Memory B cell (primary cell): ENCODE measurements at regions not wholly inside any gene's neighbourhood (a gene's known extent, or its start where the extent isn't known, plus 50 kb on each side); places are given as distances from the start of the nearest gene placed in this dataset.
A peak's percentile ranks its signal among the peaks of the same experiment; 100 is the strongest.

Experiments used
- ATAC-seq: fragments of 150-1000 bp; cut with Tn5 transposase; 2 replicates; pipeline ENCODE4 v1.10.0; 2021; ENCODE audit warnings: low read depth, mild to moderate bottlenecking, moderate library complexity
- DNase-seq, 2 donors: peaks; one replicate each; pipeline ENCODE4 v3.0.0; 2022; ENCODE audit warnings: low spot score in 2 of 2
- H3K27ac Mint-ChIP-seq: one replicate; pipeline ENCODE4 v1.8.0; 2022; ENCODE audit warnings: mild to moderate bottlenecking, moderate library complexity, mixed read lengths
- H3K27me3 Mint-ChIP-seq: one replicate; pipeline ENCODE4 v1.8.0; 2022; ENCODE audit warnings: mixed read lengths
- H3K36me3 Mint-ChIP-seq: one replicate; pipeline ENCODE4 v1.8.0; 2022; ENCODE audit warnings: mild to moderate bottlenecking, mixed read lengths
- H3K4me1 Mint-ChIP-seq: one replicate; pipeline ENCODE4 v1.8.0; 2022; ENCODE audit warnings: mixed read lengths
- H3K4me3 Mint-ChIP-seq: one replicate; pipeline ENCODE4 v1.8.0; 2022; ENCODE audit warnings: mild to moderate bottlenecking, moderate library complexity, mixed read lengths
- H3K9me3 Mint-ChIP-seq: one replicate; pipeline ENCODE4 v1.8.0; 2022; ENCODE audit warnings: mixed read lengths

DNA sequence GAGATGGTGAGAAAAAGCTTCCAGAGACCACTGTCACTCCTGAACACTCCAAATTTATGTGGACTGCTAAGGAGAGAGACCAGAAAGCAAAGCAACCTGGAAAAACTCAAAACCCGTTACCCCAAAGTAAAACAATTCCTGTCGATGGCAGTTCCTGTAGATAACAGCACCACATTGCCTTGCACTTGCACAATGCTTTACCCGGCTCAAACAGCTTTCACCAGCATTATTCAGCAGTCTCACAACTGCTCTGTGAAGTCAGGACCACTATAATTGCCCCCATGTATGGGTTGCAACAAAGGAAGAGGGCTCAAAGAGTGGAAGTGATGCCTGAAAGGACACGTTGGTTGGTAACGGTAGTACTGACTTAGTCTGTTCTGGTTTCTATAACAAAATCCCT lies 234.8 kb downstream of the BCOR start:
- no peak overlapping the region for H3K27ac Mint-ChIP-seq
- H3K4me3 Mint-ChIP-seq = no peak overlapping the region
- ATAC-seq (no peak), DNase-seq (no peak)
- no peaks in the 10 kb centered on the region for H3K36me3 Mint-ChIP-seq
- H3K4me1 Mint-ChIP-seq = peaks cover 8% of the 10 kb centered on the region
- H3K9me3 Mint-ChIP-seq = no peaks in the 10 kb centered on the region
- no peaks in the 10 kb centered on the region for H3K27me3 Mint-ChIP-seq

DNA sequence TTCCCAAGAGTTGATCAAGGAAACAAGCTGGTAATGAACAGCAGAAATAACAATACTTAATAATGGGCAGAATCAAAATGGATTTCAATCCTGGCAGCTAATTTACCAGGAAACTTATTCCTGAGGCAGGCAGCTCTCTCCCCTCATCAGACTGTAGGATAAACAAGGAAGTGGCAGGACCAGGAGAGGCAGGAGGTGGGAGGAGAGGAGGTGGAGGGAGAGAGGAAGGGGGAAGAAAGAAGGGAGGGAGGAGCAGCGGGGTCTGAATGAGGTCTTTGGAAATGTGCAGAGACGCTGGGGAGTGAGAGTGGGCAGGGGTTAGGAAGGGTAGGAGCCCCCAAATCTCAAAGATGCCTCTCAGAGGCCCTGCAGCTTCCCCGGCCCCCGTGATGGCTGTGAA lies 231.5 kb downstream of the BCOR start:
- no peaks in the 10 kb centered on the region for H3K4me1 Mint-ChIP-seq
- ATAC-seq = no peak

DNA sequence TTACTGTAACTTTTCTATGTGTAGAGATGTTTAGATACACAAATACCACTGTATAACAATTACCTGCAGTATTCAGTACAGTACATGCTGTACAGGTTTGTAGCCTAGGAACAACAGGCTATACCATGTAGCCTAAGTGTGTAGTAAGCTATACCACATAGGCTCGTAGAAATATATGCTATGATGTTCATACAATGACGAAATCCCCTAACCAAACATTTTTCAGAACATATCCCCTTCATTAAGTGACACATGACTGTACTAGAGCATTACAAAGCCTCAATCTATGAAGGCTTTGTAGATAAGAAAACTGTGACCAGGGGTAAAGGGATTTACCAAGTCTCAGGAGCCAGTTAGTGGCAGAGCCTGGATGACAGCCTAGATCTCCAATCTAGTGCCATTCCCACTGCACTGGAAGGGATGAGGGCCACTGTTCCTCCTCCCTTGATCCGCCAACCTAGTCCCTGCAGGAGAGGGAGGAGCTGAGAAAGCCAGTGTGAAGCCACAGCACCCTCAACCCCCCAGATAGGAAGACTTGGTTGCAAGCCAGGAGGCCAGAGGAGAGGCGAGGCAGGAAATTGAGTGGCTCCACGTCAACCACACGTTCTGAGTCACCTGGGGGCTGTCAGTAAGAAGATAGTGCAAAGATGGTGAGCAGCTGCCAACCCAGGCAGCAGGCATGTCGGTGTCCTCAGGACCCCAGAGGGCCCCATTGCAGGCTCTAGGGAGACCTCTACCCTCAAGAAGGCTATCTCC lies 227.7 kb downstream of the BCOR start:
- H3K27me3 Mint-ChIP-seq = peaks cover 4% of the 10 kb centered on the region
- no peaks in the 10 kb centered on the region for H3K9me3 Mint-ChIP-seq
- ATAC-seq (no peak), DNase-seq (no peak)
- no peaks in the 10 kb centered on the region for H3K4me1 Mint-ChIP-seq
- H3K27ac Mint-ChIP-seq = no peak overlapping the region
- no peak overlapping the region for H3K4me3 Mint-ChIP-seq
- H3K36me3 Mint-ChIP-seq = no peaks in the 10 kb centered on the region

More for the DNA sequence above, 231.5 kb downstream of the BCOR start:
- Mint-ChIP-seq H3K27me3 (peaks cover 2% of the 10 kb centered on the region), H3K4me3 (no peak overlapping the region), H3K27ac (no peak overlapping the region), H3K9me3 (no peaks in the 10 kb centered on the region), H3K36me3 (no peaks in the 10 kb centered on the region)
- no peak for DNase-seq

DNA sequence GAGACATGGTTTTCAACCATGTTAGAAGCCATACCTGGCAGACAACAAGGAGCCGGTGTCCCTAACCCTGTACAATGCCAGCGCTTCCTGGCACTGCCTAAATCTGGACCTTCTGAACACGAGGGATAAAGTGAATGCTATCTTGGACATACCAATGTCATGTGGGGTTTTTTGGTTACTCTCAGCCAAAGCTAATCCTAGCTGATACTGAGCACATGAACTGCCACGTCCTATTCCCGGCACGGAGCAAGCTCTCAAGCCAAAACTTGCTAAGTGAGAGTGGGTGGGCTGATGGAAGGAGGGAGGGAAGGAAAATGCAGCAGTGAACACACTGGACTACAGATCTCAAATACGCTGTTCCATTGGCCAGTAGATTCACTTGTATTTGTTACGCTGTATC lies 226.1 kb downstream of the BCOR start:
- DNase-seq (no peak), ATAC-seq (no peak)
- Mint-ChIP-seq H3K9me3 (no peaks in the 10 kb centered on the region), H3K4me1 (no peaks in the 10 kb centered on the region), H3K36me3 (no peaks in the 10 kb centered on the region), H3K27me3 (peaks cover 7% of the 10 kb centered on the region), H3K27ac (no peak overlapping the region), H3K4me3 (no peak overlapping the region)

DNA sequence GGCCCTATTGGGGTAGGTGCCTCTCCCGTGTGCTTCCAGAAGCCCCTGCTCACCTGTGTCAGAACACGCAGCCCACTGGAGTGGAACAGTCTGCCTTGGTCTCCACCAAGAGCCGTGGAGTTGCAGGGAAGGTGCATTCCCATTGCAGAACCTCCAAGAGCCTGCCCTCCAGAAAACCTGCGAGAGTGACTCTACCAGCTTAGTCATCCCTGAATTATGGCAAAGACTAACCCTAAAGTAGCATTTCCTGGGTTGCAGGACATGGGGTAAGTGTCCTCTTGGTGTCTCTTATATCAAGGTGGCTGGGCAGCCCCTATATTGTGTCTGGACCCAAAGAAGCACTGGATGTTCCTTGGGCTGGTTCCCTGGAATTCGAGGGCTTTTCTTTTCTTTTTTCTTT lies 224.6 kb downstream of the BCOR start:
- no peaks in the 10 kb centered on the region for H3K36me3 Mint-ChIP-seq
- no peak overlapping the region for H3K27ac Mint-ChIP-seq
- H3K9me3 Mint-ChIP-seq = no peaks in the 10 kb centered on the region
- peaks cover 7% of the 10 kb centered on the region for H3K27me3 Mint-ChIP-seq
- H3K4me3 Mint-ChIP-seq = no peak overlapping the region
- DNase-seq (no peak), ATAC-seq (no peak)
- H3K4me1 Mint-ChIP-seq = no peaks in the 10 kb centered on the region

DNA sequence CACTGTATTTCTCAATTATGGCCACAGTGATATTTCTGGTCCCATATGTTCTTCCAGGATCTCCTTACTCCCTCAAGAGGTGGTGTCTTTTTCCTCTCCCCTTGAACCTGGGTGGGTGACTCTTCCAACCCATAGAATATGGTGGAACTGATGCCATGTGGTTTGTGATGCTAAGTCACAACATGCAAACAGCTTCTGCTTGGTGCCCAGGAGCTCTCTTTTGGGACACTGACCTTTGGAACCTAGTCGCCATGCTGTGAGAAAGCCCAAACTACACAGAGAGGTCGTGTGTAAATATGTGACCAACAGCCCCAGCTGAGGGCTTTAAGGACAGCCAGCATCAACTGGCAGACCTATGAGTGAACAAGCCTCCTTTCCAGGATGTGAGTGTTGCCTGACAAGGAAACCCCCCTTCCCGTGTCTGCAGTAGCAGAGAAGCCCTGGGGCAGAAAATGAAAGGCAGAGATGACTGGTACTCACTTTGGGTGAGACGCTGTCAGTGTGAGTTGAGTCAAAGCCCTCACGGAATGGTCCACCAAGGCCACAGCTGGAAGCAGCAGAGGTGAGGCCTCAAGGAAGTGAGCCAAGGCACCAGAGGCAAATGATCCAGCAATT lies 223.4 kb downstream of the BCOR start:
- Mint-ChIP-seq H3K36me3 (no peaks in the 10 kb centered on the region), H3K4me3 (no peak overlapping the region), H3K27ac (no peak overlapping the region), H3K27me3 (peaks cover 5% of the 10 kb centered on the region), H3K9me3 (no peaks in the 10 kb centered on the region), H3K4me1 (no peaks in the 10 kb centered on the region)
- ATAC-seq (no peak), DNase-seq (no peak)

DNA sequence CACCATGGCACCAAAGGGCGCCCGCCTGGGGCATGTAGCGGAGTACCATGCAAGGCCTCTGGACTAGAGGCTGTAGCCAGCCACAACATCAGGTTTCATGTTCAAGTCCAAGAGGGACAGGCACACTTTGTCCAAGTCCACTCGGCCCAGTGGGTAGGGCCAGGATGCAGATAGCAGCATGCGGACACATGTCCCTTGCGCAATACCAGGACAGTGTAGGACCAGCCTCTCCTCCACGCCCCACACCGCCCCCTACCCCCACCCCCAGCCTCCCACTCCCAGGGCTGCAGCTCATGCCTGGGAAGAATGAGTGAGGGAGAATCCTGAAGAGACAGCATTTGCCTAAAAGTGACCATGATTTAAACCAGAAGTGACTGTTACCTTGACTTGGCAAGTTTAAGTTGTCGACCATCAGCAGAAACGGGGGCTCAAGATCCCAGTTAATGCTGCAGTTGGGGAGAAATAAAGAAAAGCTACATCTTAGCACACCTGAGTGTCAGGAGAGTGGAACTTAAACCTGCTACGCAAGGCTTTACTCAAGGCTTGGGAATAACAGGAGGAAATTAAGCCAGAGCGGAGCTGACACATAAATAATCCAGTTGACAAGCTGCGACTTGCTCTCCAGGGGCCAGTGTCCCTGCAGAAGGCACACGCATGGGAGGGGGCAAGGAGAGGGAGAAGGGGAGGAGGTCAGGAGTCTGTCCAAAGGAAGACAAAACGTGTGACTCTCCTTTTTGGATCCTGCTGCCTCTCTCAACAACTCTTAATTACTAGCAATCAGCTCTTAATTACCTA lies 221.7 kb downstream of the BCOR start:
- no peaks in the 10 kb centered on the region for H3K36me3 Mint-ChIP-seq
- ATAC-seq (no peak), DNase-seq (no peak)
- H3K27ac Mint-ChIP-seq = no peak overlapping the region
- no peak overlapping the region for H3K4me3 Mint-ChIP-seq
- H3K4me1 Mint-ChIP-seq = no peaks in the 10 kb centered on the region
- H3K27me3 Mint-ChIP-seq = peaks cover 5% of the 10 kb centered on the region
- no peaks in the 10 kb centered on the region for H3K9me3 Mint-ChIP-seq

DNA sequence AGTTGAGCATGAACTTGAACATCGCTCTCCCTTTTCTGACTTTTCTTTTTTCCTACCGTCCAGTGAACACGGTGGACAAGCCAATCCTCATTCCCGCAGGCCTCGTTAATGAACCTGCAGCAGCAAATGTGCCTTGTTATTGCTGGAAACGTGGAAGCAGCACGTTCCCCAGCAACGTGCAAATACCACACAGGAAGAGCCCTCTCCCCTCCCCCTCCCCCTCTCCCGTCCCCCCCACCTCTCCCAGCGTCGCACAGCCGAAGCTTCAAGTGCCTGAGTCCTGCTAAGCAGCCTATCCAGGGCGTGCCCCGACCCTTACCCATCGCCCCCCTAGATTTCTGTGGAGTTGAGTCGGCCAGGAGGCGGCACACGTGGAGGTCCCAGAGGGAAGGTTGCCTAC lies 219.9 kb downstream of the BCOR start:
- DNase-seq (no peak), ATAC-seq (no peak)
- Mint-ChIP-seq H3K27me3 (peaks cover 4% of the 10 kb centered on the region), H3K4me3 (no peak overlapping the region), H3K4me1 (no peaks in the 10 kb centered on the region), H3K27ac (no peak overlapping the region), H3K9me3 (no peaks in the 10 kb centered on the region), H3K36me3 (no peaks in the 10 kb centered on the region)

DNA sequence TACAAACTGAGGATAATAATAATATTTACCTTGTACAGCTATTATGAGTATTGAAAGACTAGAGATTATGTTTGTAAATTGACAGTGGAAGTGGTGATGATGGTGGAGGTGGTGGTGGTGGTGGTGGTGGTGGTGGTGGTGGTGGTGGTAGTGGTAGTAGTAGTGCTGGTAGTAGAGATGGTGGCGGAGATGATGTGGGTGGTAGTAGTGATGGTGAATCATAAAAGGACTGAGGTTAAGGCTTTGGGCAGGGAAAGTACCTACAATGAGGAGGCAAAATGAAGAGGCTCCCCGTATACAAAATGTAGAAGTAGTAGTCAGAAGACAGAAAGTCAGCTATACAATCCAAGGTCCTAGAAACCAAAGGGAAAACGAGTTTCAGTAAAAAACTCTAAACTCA lies 214.1 kb downstream of the BCOR start:
- Mint-ChIP-seq H3K27me3 (no peaks in the 10 kb centered on the region), H3K27ac (no peak overlapping the region), H3K4me3 (no peak overlapping the region), H3K36me3 (no peaks in the 10 kb centered on the region), H3K9me3 (no peaks in the 10 kb centered on the region), H3K4me1 (no peaks in the 10 kb centered on the region)
- ATAC-seq (no peak), DNase-seq (no peak)

DNA sequence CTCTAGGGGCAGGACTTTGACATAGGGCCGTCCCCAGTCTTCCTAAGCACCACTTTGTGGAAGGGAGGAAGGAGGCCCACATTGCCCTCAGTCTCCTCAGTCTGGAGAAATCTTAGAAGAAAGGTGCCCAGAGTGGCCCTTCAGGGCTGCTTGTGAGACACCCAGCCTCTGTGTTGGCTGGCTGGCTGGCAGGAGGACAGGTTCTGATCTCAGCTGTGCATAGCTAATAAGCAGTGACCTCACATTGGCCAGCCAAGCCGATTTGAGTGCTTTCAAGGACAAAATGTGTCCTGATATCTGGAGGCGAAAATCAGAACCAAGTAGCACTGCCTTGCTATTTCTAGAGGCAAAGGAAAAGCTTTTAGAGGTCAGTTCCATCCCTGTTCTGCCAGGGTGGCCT lies 211.5 kb downstream of the BCOR start:
- no peaks in the 10 kb centered on the region for H3K27me3 Mint-ChIP-seq
- H3K36me3 Mint-ChIP-seq = no peaks in the 10 kb centered on the region
- H3K27ac Mint-ChIP-seq = no peak overlapping the region
- H3K4me1 Mint-ChIP-seq = peaks cover under 1% of the 10 kb centered on the region
- H3K9me3 Mint-ChIP-seq = no peaks in the 10 kb centered on the region
- DNase-seq (no peak), ATAC-seq (no peak)
- H3K4me3 Mint-ChIP-seq = no peak overlapping the region

DNA sequence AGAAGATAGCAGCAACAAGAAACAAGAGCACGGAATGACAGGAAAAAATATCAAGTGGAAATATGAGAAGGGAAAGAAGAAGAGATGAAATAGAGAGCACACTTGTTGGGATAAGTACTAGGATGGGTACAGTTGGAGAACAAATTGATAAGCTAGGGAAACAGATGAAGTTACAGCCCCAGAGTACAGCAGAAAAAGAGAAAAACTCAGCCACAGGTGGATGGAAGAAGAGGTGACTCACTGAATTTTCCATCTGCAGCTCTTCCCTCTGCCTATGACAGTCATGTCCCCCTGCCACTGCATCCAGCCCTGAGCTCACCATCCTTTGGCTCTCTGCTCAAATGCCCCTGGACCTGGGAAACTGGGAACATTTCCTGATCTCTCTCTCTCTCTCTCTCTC lies 209.0 kb downstream of the BCOR start:
- Mint-ChIP-seq H3K27ac (no peak overlapping the region), H3K4me3 (no peak overlapping the region), H3K27me3 (no peaks in the 10 kb centered on the region), H3K36me3 (no peaks in the 10 kb centered on the region), H3K9me3 (no peaks in the 10 kb centered on the region), H3K4me1 (peaks cover 9% of the 10 kb centered on the region)
- DNase-seq = no peak
- no peak for ATAC-seq

DNA sequence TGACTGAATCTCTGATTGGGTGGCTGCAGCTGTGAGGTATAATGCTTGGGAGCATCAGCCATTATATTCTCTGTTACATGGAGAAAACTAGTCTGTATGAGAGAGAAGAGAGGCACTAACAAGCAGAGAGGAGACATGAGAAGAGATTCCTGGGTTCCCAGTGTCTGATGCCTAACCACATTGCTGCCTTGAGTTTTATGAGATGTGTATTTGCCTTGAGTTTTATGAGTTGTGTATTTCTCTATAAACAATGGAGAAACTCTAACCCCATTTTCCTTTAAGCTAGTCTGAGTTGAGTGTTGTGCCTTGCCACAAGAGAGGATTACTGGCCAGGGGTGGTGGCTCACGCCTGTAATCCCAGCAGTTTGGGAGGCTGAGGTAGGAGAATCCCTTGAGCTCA lies 208.1 kb downstream of the BCOR start:
- Mint-ChIP-seq H3K4me3 (no peak overlapping the region), H3K36me3 (no peaks in the 10 kb centered on the region), H3K27ac (no peak overlapping the region), H3K9me3 (no peaks in the 10 kb centered on the region), H3K4me1 (peaks cover 9% of the 10 kb centered on the region), H3K27me3 (no peaks in the 10 kb centered on the region)
- DNase-seq = no peak
- no peak for ATAC-seq

DNA sequence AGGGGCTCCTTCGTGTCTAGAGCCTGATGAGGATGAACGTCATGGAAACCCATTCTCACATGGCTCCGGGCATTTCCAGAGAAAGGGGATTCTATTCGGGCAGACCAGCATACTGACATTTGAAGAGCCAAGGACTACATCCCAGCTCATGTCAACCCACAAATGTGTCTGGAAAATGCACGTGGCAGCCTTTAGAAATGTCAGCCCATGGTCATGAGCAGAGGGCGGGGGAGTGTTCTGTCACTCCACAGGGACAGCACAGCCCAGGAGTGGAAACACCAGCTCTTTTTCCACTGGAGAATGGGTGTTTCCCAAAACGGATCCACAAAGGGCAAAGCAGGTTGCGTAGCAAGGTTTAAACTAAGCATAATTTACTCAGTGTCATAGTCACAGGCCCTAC lies 207.0 kb downstream of the BCOR start:
- Mint-ChIP-seq H3K9me3 (no peaks in the 10 kb centered on the region), H3K4me1 (peaks cover 9% of the 10 kb centered on the region), H3K27ac (no peak overlapping the region), H3K36me3 (no peaks in the 10 kb centered on the region), H3K27me3 (peaks cover 3% of the 10 kb centered on the region), H3K4me3 (no peak overlapping the region)
- ATAC-seq = no peak
- no peak for DNase-seq

DNA sequence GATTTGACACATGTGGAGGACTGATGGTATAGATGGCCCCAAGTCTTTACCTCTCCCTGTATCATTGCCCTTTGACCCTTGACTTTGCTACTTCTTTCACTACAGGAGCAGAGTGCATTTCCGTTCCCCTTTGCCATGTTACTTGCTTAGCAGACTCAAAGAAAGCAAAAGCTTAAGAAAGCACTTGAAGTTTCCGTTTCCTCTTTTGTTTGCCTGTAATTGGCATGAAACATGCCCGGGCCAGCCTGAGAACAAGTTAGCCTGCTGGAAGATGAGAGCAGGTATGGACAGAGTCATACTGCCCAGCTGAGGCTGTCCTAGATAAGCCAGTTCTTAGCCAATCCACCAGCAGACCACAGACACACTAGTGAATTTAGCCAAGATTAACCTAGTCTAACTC lies 206.0 kb downstream of the BCOR start:
- H3K9me3 Mint-ChIP-seq = no peaks in the 10 kb centered on the region
- peaks cover 9% of the 10 kb centered on the region for H3K4me1 Mint-ChIP-seq
- no peaks in the 10 kb centered on the region for H3K36me3 Mint-ChIP-seq
- H3K4me3 Mint-ChIP-seq = no peak overlapping the region
- peaks cover 3% of the 10 kb centered on the region for H3K27me3 Mint-ChIP-seq
- H3K27ac Mint-ChIP-seq = no peak overlapping the region
- ATAC-seq = peak; percentile 60
- no peak for DNase-seq
